GM03348 (cell line): ENCODE measurements at regions not wholly inside any gene's neighbourhood (a gene's known extent, or its start where the extent isn't known, plus 50 kb on each side); places are given as distances from the start of the nearest gene placed in this dataset.
"Not testable (repeated sequence)": the region's sequence is repeated elsewhere in the genome, so short reads cannot be mapped to it uniquely, and the experiment has no call there.

Experiments
- DNase-seq: peaks from one replicate; pipeline ENCODE4 v3.0.0; 2012; ENCODE audit warnings: low spot score

DNA sequence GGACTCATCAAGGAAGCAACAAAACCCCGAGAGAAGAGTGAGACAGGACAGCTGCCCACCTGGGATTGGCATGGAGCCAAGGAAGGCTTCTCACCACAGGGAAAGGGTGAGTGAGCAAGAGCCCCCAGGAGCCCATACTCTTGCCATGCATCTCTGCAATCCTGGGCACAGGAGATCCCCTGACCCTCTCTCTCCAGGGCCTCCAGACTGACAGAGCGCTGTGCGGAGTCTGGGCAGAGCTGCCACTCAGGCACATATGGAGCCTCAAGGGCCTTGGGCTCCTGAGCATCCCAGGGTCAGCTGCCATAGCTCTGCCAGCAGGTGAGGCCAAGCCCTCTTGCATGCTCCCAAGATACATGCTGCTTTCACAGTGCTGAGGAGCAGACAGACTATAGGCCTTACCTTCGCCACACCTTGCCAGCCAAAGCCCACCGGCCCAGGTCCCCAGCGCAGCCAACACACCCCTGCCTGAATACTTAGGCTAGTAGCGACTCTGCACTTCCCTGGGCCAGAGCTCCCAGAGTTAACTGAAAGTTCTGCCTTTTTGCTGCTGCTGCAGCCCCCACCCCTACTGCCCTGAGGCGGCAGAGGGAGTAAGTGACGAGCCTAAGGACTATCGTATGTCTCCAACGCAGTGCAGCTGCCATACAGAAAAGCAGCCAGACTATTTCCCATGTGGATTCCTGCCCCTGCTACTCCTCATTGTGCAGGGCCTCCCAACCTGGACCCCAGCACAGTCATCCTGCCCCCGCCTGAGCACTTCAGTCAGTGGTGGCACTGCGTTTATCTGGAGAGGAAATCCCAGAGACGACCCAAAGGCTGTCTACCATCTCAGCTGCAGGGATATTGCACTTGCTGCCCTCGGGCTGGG lies 251.6 kb downstream of the SPATA31A6 start:
- DNase-seq, result not testable (repeated sequence)

DNA sequence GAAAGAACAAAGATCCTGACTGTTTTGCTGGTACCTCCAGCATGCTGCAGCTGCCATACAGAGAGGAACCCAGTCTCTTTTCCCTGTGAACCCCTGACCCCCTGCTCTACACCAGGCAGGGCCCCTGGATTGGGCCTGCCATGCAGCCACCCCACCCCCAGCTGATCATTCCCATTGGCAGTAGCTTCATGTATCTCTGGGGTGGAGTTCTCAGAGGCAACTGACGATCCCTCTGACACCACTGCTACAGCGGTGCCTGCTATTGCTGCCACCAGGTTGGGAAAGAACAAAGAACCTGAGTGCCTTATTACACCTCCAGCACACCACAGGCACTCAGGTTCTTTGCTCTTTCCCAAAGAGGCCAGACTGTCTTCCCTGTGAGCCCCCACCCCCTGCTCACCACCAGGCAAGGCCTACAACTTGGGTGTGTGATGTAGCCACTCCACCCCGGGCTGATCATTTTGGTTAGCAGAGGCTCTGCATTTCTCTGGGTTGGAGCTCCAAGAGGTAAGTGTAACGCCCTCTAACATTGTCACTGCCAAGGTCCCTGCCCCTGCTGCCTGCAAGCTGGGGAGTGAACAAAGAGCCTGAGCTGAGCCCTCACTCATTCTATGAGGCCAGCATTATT lies 252.4 kb downstream of the SPATA31A6 start:
- not testable (repeated sequence) for DNase-seq

DNA sequence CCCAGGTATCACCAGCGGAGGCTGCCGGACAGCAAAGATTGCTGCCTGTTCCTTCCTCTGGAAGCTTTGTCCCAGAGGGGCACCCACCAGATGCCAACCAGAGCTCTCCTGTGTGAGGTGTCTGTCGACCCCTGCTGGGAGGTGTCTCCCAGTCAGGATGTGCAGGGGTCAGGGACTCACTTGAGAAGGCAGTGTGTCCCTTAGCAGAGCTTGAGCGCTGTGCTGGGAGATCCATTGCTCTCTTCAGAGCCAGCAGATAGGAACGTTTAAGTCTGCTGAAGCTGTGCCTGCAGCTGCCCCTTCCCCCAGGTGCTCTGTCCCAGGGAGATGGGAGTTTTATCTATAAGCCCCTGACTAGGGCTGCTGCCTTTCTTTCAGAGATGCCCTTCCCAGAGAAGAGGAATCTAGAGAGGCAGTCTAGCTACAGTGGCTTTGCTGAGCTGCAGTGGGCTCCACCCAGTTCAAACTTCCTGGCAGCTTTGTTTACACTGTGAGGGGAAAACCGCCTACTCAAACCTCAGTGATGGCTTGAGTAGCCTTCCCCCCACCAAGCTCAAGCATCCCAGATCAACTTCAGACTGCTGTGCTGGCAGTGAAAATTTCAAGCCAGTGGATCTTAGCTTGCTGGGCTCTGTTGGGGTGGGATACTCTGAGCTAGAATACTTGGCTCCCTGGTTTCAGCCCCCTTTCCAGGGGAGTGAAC lies 253.7 kb downstream of the SPATA31A6 start:
- not testable (repeated sequence) for DNase-seq

DNA sequence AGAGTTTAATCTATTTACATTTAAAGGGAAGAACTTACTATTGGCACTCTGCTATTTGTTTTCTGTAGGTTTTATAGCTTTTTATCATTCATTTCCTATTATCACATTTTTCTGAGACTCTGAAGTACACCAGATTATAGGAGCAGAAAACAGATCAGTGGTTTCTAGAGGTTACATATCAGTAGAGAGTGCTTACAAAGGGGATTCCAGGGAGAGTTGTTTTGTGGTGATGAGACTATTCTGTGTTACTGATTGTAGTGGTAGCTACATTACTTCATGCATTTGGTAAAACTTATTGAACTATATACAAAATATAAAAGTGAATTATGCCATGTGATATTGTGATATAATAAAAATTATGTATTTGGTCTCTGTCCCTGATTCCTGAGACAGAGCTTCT lies 259.2 kb downstream of the SPATA31A6 start:
- DNase-seq, result not testable (repeated sequence)

DNA sequence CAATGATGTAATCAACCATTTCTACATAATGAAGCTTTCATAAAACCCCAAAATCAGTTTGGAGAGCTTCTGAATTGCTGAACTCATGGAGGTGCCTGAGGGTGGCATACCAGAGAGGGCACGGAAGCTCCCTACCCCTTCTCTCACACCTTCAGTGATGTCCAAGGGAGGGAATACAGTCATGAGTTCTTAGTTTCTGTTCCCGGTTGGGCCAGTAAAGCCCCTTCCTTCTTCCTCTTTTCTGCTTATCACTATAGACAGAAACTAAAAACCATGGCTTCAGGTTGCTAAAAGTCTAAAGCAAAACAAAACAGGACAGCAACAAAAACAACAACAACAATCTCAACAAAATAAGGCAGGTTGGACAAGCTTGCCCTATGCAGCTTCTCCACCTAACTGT lies 260.0 kb downstream of the SPATA31A6 start:
- not testable (repeated sequence) for DNase-seq

DNA sequence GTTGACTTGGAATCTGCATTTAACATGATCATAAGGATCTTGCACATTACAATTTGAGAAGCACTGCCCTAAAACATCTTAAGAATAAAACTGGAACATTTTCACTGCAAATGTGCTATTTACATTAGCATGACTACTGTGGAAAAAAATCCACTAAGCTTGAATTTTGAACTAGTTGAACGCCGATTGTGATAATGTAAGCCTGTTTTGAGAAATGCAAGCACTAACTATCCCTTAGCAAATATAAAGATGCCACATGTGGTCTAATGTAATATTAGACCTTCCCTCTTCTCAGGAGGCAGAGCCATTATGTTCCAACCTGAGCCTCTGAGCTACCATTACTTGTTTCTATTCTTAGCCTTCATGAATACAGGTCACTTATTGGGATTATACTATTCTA lies 278.0 kb downstream of the SPATA31A6 start:
- DNase-seq, result not testable (repeated sequence)

DNA sequence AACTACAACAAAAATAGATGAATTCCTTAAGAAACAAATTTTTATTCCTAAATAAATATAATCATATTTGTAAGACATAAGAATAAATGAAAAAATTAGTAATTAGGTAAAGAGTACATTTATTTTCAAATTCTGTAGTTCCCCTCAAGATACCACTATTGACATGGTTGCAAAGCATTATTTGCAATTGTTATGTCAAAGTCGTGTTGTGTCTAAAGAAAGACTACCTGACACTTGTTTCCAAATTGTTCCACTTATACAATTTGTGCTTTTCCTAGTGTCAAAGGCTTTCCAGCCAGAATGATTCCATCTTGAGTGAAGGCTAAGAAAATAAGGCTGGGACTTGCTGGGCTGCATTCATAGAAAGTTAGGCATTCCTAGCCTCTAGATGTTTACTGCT lies 278.4 kb downstream of the SPATA31A6 start:
- DNase-seq, result not testable (repeated sequence)

DNA sequence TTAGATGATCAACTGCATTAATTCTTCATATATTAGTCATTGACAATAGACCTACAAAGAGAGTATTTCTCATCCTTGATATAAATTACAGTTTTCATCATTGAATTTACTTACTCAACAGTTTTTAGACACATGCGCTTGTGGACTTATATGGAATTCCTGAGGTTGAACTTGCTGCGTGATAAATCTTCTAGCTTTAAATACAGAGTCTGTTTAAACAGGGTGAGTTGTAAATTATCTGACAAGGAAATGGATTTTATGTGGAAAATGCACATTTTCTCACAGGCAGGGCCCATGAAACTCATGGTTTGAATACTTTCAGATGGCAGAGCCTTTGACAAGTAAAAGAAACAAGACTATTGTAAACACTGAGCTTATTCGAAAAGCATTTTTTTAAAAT lies 280.5 kb downstream of the SPATA31A6 start:
- not testable (repeated sequence) for DNase-seq

DNA sequence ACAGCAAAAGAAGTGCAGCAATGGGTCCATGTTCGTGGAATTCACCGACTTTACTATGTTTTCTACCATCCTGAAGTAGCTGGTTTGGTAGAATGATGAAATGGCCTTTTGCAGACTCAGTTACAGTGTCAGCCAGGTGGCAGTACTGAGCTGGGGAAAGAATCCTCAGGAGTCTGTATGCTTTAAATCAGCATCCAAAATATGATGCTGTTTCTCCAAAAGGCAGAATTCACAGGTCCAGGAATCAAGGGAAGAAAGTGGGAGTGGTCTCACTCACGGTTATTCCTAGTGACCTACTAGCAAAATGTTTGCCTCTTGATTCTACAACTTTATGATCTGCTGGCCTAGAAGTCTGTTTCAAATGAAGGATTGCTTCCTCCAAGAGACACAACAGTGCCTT lies 287.1 kb downstream of the SPATA31A6 start:
- peak; percentile 24 for DNase-seq

DNA sequence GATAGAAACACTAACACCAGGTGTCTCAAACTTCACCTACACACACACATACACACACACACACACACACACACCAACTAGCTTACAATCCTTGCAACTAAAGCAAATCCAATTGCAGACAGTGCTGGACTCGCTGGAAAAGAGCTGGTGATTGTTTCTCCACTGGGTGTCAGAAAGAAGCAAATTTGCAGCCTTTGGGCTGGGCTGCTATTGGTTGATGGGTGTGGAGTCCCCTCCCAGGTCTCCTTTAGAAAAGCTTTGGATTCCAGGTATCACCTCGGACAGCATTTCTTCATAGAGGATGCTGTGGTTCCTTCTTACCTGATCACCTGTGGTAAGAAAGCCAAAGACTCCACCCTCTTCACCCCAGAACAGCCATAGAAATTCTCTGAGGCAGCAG lies 307.5 kb downstream of the SPATA31A6 start:
- DNase-seq, result not testable (repeated sequence)

DNA sequence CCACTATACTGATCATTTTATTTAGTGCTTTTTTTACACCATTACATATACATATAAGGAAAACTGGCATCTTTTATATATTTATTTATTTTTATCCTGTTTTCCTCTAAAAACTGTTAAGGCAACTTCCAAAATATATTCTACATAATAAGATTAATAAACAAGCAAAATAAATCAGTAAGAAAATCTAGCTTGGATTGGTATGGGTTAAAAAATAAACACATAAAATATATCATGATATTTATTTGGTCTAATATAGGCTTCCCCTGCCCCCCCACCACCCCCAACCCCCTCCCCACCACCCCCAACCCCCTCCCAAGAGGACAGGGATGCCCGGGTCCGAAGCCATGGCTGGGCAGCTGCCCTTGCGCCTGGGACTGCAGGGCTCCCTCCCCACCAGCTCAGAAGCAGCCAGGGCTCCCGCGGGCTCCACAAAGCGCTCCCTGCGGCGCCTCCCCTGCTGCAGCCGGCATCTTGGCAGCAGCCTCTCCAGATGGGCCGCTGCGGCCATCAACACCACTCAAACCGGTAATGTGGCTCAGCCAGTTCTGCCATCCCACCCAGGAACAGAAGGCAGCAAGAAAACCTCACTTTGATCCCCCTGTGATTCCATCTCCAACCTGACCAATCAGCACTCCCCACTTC lies 319.3 kb downstream of the SPATA31A6 start:
- not testable (repeated sequence) for DNase-seq

DNA sequence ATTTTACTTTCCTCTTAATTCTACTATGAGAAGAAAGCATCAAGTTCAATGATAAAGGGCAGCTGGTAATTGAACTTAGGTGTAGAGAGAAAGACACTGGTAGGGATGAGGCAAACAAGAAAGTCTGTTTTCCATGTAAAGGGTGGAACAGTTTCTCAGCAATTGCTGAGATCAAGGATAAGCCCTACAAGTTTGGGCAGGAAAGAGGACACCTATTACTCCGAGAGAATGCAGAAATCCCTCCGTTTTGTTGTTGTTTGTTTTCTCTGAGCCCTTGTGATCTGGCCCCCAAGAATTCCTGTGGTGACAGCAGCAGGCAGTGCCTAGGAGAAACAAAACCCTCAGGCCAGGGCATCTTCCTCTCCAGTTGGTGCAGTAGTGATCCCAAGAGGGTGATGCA lies 324.7 kb downstream of the SPATA31A6 start:
- DNase-seq, result not testable (repeated sequence)

DNA sequence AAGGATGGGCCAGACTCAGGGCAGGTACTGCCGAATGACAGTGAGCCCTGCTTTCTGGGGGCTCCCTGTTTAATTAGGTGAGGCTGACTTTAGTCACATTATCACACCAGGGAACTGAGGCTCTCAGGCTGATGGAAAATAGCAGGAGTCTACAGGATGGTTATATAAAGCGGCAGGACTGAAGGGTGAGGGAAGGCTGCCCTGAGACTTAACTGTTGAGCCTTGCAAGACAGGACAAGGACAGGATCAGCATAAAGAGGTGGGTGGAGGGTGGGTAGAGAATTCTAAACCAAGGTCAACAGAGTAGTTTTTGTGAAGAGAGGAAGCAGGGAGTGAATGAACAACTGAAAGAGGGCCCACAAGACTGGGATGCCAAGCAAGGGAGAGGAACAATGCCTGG lies 330.1 kb downstream of the SPATA31A6 start:
- DNase-seq, result not testable (repeated sequence)

DNA sequence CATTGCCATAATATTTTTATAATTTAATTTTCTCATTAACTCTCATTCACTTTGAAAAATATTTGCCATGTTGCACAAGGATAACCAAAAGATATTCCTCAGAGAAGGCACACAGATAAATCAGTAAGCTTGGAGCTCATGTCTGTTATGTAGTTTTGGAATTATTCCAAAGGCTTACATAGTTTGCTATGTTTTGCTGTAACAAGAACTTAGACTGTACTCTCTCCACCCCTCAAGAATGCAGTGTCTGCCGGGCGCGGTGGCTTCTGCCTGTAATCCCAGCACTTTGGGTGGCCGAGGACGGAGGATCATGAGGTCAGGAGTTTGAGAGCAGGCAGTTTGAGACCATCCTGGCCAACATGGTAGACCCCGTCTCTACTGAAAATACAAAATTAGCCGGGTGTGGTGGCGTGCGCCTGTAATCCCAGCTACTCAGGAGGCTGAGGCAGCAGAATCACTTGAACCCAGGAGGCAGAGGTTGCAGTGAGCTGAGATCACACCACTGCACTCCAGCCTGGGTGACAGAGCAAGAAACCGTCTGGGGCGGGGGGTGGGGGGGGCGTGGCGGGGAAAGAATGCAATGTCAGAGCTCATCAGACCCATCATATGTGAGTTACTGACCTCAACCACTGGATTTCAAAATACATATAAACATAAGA lies 351.0 kb downstream of the SPATA31A6 start:
- not testable (repeated sequence) for DNase-seq

DNA sequence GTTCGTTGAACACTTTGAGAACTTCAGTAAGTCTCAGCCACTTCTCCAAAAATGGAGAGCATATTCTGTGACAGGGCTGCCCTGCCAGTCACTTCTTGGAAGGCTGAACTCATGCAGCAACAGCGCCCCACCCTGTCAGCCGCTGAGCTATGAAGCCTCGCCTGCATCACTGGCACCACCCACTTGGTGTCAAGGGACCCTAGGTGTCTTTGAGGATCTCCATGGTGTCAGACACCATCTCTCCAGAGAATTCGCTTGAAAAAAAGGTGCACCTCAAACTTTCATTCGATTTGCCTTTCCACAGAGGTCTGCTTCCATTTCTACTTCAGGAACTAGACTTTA lies 351.5 kb downstream of the SPATA31A6 start:
- not testable (repeated sequence) for DNase-seq

DNA sequence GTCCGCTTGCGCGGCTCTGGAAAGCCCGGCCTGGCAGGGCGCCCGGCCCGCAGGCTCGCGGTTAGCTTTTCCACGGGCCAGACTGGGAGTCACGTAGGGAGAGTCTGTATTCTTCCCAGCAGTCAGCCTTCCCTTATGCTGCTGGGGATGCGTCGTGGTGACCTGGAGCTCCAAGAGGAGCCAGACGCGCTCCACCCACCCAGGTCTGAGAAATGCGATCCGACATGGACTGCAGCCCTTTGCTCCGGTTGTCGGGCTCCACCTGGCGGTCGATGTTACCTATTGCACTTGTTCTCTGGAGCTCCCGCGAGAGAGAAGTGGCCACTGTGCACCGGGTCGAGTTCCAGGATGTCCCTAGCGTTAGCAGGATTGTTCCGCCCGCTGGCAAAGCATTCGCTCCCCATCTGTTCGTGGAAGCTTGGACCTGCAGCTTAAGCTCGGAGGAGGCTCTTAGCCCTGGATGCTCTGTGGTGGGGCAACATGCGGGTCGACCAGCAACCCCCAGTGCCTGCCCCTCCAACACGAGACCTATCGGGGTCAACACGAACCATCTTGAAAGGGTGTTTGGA lies 367.4 kb downstream of the SPATA31A6 start:
- not testable (repeated sequence) for DNase-seq

DNA sequence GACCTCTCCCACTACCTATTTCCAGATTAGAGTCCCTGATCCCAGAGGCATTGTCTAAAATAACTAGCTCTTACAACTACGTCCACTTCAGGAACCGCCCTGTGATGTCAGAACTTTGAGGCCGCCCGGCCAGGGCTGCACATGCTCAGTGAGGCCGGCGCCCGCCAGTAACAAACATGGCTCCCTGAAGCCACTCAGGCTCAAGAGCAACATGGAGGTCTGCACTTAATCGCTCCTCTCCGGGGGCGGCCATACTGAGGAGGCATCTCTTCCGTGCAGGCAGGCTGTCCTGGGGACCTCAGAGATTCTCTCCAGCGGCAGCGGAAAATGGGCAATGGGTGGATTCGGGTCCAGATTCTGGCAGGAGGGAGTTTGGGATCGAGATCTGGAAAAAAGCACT lies 385.1 kb downstream of the SPATA31A6 start:
- not testable (repeated sequence) for DNase-seq

DNA sequence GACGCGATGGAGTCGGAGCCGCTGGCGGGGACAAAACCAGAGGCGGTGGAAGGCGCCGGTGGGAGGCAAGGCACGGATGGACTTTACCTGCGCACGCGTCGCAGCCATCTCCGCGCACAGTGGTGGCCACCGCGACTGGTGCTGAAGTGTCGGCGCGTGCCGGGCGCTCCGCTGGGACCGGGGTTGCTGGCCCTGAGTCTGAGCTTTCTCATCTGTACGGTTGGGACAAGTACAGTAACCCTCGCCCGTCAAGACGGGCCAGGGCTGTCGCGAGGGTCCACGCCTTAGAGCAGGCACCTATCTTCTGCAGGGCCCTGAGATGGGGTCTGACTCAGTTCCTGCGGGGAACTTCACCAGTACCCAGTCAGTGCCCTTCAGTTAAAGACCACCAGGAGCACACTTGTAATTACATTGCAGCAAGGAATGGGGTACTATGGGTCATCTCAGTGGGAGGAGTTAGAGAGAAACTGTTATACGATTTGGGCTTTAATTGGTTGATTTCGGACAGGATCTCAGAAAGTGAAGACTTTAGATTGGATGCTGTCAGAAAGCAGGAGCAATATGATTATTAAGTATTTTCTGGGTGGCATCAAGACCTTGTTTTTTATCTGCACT lies 385.6 kb downstream of the SPATA31A6 start:
- DNase-seq, result not testable (repeated sequence)

DNA sequence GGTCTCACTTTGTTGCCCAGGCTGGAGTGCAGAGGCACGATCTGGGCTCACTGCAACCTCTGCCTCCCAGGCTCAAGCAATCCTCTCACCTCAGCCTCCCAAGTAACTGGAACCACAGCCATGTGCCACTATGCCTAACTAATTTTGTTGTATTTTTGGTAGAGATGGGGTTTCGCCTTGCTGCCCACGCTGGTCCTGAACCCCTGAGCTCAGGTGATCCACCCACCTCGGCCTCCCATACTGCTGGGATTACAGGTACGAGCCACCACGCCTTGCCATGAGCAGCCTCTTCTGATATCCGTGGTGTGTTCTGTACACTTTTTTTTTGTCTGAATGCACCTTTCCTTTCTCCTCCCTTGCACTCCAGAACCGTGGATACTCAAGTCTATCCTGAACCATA lies 394.4 kb downstream of the SPATA31A6 start:
- DNase-seq, result not testable (repeated sequence)
